DMS79 treated with DMSO at 0.1 percent for 48 hours (cell line): ENCODE measurements at regions not wholly inside any gene's neighbourhood (a gene's known extent, or its start where the extent isn't known, plus 50 kb on each side); places are given as distances from the start of the nearest gene placed in this dataset.
"Not testable (repeated sequence)": the region's sequence is repeated elsewhere in the genome, so short reads cannot be mapped to it uniquely, and the experiment has no call there.

Experiments
- DNase-seq: peaks from one replicate; lab custom pipeline; 2025; lab: John Stamatoyannopoulos, UW

DNA sequence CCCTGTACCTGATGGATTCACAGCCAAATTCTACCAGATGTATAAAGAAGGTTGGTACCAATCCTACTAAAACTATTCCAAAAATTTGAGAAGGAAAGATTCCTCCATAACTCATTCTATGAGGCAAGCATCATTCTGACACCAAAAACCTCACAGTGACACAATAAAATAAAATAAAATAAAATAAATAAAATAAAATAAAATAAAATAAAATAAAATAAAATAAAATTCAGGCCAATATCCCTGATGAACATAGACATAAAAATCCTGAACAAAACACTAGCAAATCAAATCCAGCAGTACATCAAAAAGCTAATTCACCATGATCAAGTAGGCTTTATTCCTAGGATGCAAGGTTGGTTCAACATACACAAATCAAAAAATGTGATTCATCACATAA is 108.1 kb downstream of the PROX1 start:
- DNase-seq = not testable (repeated sequence)

DNA sequence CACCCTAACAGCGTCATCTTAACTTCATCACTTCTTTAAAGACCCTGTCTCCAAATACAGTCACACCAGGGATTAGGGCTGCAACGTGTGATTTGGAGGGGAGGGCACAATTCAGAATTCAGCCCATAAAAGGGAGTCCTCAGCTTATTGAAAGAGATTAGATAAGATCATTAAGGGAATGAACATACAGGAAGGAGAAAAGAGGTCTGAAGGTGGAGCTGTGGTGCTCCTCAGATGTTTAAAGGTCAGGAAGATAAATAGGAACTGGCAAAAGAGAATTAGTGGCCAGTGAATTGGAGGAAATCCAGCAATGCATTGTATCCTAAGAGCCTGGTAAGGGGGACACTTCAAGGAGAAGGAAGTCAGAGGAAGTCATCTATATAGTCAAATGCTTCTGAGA is 113.5 kb downstream of the PROX1 start:
- DNase-seq = no peak

DNA sequence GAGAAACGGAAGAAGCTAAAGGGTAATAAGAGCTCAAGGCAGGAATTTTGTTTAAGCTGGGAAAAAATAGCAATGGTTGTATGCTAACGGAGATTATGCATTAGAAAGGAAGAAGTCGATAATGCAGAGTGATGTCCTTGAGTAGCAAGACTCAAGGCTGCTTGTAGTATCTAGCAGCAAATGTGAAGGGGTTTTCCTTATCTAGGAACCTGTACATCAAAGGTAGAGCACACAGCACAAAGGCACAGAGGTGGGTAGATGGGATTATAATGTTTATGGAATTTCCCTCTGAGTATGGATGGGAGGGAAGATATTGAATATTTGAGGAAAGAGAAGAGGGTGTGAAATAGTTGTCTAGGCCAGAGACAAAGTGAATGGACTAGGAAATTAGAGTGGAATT is 114.1 kb downstream of the PROX1 start:
- DNase-seq = no peak

DNA sequence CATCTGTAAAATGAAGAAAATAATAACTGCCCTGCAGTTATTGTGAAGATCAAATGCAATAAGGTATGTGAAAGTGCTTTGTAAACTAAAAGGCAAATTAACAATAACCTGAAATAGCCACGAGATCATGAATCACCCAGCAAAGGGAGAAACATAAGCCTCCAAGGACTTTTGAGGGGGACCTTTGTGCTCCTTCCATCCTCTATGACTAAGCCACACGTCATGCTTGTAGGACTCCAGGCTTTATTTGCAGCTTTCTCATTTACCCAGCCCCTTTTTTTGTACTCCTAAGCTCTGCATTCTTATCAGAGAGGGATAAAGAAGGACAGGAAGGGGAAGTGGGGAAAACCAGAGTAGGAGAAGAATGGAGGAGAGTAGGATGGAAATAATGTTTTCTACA is 115.1 kb downstream of the PROX1 start:
- DNase-seq = no peak

DNA sequence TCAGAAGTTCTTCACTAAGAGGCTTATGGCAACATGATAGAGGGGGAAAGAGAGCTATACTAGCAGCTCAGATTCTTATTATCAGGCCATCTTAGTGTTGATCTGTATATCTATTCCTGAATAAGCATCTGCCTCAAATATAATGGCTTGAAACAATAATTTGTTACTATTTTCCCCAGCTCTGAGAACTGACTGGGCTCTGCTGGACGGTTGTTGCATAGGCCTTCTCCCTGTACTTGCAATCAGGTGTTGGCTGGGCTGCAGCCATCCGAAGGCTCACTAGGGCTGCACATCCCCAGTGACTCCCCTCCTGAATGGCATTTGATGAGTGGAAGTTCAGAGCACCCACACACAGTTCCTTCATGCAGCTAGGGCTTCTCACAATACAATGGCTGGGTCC is 116.0 kb downstream of the PROX1 start:
- DNase-seq = no peak

DNA sequence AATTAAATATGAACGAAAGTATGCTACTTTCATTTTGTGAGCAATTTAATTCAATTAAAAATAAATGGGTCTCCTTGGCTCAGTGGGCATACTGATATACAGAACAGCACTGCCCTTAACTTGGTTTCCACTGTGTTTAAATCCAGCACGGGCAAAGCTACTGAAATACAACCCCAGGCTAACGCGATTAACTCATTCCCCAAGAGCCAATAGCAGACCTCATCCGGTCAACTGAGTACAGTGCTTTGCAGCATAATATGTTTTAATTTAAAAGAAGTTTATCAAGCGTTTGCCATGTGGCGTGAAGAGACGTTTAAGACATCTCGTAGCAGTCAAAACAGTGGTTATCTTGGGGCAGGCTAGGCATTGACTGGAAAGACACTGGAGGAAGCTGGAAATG is 118.6 kb downstream of the PROX1 start:
- DNase-seq = no peak

DNA sequence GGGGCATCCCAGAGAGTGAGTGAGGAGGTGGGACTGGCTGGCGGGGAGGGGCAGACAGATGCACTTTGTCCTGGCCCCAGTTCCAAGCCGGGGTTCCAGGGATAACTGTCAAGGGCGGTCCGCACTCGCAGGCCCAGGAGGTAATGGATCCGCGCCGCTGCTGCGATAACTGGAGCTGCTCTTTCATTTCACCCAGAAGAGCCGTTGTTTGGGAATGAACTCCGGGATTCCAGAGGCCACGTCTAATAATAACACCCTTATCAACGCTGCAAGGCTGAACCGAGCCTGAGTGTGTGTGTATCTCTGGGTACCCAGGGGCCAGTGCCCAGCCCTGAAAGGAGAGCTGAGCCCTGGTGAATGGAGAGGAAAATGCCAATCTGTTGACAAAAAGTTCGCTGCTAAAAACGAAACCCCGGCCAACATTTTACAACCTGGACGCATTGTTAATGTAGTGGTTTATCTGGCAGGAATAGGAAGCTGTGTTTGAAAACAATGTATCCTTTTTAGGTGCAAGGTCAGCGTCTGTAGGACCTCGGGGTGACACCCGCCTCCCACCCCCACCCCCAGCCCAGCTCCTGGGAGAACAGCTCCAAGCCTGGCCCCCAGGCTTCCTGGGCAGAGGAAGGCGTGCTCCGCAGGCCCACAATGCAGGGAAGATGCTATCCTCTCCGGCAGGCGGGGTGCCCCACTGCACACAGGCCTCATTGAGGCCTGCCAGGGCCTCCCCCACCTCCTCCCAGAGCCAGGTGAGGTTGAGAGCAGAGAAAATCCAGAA is 119.7 kb downstream of the PROX1 start:
- DNase-seq = peak; percentile 2

DNA sequence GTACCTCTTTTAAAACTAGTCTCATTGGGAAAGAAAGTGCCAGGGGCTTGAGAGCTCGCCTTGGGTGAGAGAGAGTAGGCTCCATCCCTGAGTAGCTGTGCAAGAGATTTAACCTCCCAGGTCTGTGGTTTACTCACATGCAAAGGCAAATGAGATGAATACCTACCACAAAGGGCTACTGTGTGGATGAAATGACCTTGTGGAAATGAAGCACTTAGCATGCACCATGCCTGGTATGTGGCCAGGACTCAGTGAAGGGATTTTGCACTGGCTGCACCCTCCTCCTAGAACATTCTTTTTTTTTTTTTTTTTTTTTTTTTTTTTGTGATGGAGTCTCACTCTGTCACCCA is 120.3 kb downstream of the PROX1 start:
- peak; percentile 1 for DNase-seq

DNA sequence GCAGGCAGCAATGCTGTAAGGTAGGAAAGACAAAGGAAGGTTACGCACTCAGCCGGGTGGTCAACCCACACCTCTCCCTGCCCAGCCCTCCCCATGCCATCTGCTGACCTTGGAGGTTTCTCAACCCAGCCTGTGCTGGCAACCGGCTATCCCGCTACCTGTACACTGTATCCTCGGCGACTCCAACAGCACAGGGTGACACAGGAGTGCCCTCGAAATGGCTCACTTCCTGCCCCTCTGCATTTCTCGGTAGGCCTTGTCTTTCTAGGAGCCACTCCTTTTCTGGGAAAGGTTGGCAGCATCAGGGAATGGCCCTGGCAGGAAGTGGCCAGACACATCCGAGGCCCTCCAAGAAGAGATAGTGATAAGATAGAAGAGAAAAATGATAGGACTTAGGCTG is 124.0 kb downstream of the PROX1 start:
- DNase-seq = no peak

DNA sequence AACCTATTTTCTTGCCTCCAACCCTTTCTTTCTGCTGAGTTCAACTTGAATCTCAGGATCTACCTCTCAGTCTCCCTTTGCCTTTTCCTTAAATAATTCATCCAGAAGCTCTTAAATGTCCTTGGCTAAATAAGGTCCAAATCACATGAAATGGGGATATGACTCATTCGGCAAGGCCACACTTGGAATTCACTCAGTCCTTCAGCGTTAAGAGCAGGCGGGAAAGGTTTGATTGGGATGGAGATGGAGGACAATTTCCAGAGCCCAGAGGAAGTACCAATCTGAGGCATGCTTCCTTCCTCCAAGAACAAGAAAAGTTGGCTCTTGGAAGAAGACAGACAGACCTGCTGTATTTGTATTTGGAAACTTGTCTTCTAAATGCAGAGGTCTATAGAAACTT is 128.5 kb downstream of the PROX1 start:
- no peak for DNase-seq

DNA sequence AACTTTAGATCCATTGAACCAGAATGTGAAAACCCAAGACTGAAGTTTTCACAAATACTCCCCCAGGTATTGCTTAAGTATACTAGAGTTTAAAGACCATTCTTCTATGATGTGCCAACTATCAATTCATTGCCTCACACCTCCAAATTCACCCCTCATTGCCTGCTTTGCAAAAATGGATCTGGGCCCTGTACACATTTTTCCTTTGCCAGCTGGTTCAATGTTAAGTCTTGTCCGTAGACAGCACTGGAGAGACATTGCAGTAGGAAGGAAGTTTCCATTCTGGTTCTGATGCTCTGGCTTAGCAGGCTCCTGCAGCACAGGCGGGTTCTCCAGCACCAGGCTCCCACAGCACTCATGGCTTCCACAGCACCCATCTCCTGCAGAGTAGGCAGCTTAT is 130.0 kb downstream of the PROX1 start:
- DNase-seq = no peak

DNA sequence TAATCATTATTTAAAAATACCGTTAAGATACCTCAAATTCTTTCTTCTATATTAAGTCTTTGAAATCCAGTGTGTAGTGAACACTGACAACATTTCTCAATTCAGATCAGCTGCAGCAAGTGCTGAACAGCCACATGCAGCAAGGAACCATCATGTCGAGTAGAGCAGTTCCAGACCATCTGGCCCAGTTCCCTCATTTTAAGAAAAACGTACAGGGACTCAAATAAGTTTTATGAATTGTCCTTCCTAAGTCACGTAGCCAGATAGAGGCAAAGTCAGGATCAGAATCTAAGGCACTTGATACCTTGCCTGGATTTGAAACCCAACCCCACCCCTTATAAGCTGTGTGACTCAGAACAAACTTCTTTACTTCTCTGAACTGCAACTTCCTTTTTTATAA is 132.4 kb downstream of the PROX1 start:
- no peak for DNase-seq

DNA sequence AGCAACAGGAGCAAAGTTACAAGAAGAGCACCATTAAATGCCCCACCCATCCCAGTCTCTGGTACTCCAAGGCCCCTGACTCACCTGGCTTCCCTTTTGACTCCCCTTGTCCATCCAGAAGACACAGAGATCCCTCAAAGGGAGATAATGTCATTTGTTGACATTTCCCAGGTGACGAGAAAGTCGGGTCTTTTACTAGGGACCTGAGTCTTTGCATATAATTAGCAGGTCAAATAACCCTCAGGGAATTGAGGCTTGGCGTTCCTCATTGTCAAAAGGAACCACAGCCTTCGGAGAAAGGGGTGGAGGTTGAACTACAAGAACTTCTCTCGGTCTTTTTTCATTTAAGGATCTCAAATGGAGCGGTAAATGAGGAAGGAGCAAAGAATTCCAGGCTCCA is 133.2 kb downstream of the PROX1 start:
- DNase-seq = no peak

DNA sequence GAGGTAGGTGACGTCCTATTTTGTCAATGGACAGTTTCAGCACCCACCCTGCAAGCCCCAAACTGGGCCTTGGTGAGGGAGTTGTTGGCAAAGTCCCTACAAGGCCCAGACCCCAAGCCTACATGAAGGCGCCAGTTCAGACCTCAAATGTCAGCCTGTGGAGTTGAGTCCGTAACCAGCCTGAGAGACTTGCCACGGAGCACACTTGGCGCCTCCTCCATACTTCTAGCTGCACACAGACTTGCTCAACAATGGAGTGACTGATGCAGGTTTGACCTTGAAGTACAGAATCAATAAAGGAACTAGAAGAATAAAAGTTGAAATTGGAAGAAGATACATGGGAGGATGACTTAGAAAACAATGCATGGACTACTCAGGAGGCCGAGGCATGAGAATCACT is 134.3 kb downstream of the PROX1 start:
- no peak for DNase-seq

DNA sequence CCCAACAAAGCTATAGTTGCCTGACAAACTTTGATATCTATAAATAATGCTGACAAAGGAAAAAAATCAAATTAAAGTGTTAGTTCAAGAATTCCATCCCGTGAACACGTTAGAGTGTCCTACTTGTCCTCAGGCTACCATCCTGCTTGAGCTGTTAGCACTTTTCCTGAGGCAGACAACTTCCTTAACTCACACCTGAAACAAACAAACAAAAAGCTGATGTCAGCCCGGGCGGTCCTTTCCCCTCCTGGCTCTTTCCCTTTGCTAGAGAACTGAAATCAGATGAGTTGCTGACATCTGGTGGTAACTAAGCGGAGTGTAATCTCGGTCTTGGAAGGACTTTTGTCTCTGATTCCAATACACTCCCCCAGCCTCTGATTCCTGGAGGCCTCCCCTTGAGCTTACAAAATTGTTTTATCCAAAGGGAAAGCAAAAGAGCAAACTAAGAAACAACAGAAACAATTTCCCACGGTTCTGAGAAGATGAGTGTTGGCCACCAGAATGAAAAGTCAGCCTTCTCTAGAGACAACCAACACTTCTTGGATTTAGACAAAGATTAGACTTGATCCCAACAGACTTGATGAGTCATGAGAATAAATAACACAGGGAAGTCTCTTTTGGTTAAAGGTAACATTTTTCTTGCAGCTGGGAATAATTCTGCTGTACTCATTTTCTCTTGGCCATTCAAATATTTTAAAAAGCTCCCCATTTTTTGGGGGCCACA is 135.4 kb downstream of the PROX1 start:
- peak; percentile 9 for DNase-seq

DNA sequence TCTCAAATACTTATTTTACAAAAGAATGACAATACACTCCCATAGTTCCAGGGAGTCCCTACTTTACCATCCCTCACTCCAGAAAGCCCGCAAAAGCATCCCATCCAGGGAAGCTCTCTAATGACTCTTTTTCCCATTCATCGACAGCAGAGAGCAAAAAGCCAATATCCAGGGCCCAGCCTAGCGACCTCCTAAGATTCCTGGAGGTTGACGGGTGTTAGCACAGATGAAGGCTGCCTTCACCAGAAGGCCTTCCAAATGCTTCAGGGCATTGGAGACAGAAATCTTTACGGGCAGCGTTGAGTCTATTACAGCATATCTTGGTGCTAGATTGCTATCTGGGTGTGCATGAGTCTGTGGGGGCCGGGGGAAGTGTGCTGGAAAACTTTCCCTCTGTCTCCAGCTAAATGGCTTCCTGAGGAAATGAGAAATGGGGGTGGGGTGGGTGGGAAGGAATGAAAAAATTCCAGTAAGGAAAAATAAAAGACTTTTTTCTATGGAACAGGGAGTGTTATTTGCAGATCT is 136.6 kb downstream of the PROX1 start:
- DNase-seq = no peak

DNA sequence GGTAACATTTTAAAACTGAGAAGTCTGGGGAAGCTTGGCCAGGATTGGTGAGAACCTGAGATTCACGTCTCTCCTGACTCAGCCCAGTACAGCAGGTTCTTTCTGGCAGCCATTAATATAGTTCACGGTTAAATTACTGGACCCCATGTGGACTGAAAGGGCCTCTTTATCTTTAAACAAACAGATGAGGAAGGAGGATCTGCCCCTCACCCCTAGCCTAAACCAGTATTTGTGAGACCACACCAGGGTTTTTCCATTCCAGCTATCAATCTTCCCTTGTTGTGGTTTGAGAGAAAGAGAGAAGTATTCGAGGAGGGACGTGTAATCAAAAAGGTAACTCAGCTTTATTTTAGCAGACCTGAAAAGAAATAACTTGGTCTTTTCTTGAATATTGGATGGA is 137.1 kb downstream of the PROX1 start:
- no peak for DNase-seq

DNA sequence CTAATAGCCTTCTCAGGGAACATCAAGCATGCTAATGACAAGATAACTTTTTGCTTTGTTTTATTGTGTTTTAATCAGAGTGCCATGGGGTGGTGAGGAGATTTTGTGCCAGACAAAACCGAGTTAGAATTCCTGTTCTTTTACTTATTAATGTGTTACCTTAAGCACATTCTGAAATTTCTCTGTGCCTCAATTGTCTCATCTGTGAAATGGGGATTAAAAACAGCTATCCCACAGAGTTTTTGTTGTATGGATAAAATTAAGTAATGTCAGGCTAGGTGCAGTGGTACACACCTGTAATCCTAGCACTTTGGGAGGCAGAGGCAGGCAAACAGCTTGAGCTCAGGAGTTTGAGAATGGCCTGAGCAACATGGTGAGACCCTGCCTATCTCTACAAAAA is 138.0 kb downstream of the PROX1 start:
- no peak for DNase-seq

DNA sequence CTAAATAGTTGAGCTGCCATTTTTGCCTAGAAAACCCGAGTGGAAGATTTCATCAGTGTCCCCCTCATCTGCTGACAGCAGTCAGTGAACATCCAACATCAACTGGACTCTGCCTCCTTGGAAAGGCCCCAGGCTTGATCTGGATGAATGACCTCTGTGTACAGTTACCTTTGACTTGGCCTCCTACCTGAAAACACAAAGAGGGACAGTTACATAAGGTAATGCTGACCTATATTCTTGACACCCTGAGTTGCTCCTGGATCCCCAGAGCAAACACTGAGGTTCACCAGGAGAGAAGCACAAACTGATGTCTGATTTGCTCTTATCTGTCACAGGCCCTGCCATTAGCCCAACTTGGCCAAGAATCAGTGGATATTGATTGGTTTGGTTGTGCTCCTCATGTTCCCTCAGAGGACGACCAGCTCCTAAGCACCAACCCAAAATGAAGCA is 138.9 kb downstream of the PROX1 start:
- DNase-seq = no peak

DNA sequence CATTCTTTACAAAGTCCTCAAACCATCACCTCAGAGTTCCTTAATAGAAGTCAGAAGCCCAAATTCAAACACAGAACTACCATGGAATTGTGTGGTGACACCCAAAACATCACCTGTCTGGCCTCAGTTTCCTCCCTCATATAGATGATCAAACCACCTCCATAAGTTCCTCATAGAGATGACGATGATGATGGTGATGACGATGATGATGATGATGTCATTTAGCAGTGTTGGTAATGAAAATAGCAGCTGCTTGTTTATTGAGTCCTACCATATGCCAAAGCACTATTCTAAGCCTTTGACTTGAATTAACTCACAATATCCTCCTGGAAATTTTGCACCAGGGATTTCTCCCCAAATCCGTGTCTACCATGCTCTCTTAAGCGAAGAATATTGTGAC is 139.9 kb downstream of the PROX1 start:
- DNase-seq = no peak

DNA sequence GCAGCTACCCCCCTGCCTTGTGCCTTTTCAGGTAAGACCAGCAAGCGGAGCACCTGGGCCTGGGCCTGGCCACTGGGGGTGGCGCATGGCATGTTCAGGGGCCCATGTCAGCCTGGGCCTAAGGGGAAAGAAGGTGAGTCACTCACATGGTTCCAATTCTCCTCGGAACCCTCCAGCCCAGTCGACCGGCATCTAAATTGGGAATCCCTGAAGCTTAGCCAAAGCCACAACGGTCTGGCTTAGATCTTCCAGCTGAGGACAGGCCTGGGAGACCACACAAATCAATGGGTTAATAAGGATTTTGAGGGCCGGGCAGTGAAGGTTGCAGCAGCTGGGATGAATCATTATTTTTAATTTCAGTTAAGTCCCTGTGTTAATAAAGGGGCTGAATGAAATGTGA is 145.1 kb upstream of the SMYD2 start:
- no peak for DNase-seq

DNA sequence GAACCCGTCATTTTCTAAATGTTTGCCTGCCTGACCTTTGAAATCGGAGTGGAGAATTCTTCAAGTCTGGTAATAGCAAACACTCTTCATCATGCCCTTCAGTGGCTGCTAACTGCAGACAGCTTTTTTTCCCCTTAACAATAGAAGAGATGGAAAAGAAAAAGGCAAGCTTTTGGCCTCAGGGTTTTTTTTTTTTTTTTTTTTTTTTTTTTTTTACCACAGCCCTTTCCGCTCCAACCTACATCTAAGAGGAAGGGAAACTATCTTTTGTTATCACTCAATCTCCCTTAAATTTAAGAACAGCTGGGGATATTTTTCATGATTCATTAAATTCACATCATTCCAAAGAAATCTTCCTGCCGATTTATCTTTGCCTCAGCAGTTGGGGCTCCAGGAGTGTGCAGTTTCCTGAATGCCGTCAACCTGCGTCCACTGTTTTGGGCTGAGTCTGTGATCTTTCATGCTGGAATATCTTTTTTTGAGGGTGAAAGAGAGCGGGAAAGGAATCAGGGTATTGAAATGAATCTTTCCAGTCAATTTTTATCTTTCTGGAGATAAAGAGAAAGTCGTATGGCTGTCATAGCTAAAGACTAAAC is 144.5 kb upstream of the SMYD2 start:
- no peak for DNase-seq

DNA sequence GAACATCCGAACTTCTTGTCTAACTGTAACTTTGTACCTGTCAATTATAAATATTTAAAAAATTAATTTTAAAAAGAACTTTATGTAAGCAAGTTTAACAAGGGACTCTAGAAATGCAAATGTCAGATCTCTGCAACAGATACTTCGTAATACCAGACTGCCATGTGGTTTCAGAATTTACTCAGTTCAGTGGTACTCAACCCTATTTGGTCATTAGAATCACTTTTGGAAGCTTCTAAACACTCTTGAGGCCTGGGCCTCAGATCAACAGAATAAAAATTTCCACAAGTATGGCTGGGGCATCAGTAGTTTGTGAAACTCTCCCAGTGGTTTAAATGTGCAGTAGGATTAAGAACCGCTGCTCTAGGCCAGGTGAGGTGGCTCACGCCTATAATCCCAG is 139.5 kb upstream of the SMYD2 start:
- DNase-seq = no peak
